ENCODE measurements at regions not wholly inside any gene's neighbourhood (a gene's known extent, or its start where the extent isn't known, plus 50 kb on each side); places are given as distances from the start of the nearest gene placed in this dataset.

DNA sequence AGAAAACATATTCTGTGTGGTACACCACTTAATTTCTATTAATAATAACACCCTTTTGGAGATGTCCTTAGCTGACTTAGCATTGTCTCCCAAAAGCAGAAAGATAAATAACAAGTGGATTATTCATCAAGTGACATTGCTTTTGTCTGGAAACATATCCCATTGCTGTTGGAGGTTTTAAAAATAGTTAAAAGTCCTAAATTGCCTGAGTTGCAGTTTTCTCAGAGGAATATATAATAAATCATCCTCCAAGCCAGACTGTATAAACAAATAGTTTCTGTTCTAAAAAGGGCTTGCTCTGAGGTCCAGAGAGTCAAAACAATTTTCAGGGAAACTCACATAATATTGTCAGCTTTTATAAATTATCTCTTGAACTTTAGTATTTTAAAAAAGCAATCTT, 60.4 kb upstream of the CD96 start (continued):
- TF ChIP-seq, protein P1, sequence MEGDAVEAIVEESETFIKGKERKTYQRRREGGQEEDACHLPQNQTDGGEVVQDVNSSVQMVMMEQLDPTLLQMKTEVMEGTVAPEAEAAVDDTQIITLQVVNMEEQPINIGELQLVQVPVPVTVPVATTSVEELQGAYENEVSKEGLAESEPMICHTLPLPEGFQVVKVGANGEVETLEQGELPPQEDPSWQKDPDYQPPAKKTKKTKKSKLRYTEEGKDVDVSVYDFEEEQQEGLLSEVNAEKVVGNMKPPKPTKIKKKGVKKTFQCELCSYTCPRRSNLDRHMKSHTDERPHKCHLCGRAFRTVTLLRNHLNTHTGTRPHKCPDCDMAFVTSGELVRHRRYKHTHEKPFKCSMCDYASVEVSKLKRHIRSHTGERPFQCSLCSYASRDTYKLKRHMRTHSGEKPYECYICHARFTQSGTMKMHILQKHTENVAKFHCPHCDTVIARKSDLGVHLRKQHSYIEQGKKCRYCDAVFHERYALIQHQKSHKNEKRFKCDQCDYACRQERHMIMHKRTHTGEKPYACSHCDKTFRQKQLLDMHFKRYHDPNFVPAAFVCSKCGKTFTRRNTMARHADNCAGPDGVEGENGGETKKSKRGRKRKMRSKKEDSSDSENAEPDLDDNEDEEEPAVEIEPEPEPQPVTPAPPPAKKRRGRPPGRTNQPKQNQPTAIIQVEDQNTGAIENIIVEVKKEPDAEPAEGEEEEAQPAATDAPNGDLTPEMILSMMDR (conservative IDR thresholded peaks at IDR 0.05; ENCODE audit: low read depth in 2 of 2): no peak

DNA sequence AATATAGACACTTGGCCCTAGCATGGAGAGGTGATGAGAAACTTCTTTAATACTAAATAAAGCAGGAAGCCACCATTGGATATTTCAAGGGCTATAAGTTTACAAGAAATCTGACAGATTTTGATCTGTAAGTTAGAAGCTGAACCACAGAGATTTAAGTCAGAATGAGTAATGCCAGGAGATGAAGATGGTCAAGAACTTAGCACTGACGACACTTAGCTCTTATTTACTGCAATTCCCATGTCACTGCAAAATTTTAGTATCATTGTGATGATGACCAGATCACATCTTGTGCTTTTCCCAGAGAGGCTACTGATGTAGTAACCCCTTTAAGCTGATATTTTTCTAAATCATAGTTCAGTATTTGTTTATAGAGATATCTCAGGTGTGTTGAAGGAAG, 59.4 kb upstream of the CD96 start:
- Histone ChIP-seq H3K4me1 (ENCODE audit: insufficient read depth) (no peaks in the 10 kb centered on the region), H3K9me2 (ENCODE audit: insufficient read depth) (peaks cover 5% of the 10 kb centered on the region; the same call in 1 of the 2 replicates), H3K79me2 (replicated peaks; ENCODE audit: insufficient read depth) (no peaks in the 10 kb centered on the region), H3K4me2 (no peak overlapping the region), H2AFZ (0 out of 2 replicates have a peak overlapping the region, but pooled peaks have one; percentile 38), H3K27me3 (ENCODE audit: insufficient read depth) (no peaks in the 10 kb centered on the region), H4K20me1 (replicated peaks; ENCODE audit: insufficient read depth) (no peaks in the 10 kb centered on the region), H3K4me3 (no peak overlapping the region), H3K36me3 (ENCODE audit: insufficient read depth) (no peaks in the 10 kb centered on the region), H3F3A (replicated peaks; ENCODE audit: low read depth) (no peaks in the 10 kb centered on the region), H3K27ac (ENCODE audit: low read depth) (no peak overlapping the region)
- Mint-ChIP-seq H3K27ac (no peak overlapping the region), H3K27me3 (ENCODE audit: insufficient read depth, low read depth, poor library complexity) (peaks cover 3% of the 10 kb centered on the region), H3K4me1 (no peaks in the 10 kb centered on the region), H3K9me3 (peaks cover 8% of the 10 kb centered on the region; the same call in 2 of the 3 replicates), H3K36me3 (ENCODE audit: low read depth) (peaks cover 3% of the 10 kb centered on the region; the same call in 1 of the 3 replicates), H3K4me3 (no peak overlapping the region)
- ATAC-seq: no peak
- DNase-seq (ENCODE audit: low spot score): no peak
- TF ChIP-seq, protein P2, sequence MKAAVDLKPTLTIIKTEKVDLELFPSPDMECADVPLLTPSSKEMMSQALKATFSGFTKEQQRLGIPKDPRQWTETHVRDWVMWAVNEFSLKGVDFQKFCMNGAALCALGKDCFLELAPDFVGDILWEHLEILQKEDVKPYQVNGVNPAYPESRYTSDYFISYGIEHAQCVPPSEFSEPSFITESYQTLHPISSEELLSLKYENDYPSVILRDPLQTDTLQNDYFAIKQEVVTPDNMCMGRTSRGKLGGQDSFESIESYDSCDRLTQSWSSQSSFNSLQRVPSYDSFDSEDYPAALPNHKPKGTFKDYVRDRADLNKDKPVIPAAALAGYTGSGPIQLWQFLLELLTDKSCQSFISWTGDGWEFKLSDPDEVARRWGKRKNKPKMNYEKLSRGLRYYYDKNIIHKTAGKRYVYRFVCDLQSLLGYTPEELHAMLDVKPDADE (IDR thresholded peaks at IDR 0.05): no peak
- TF ChIP-seq JUNB (IDR thresholded peaks at IDR 0.05; ENCODE audit: unreplicated experiment) (no peak), ZNF114 (CRISPR knock-in tag; IDR thresholded peaks at IDR 0.05) (no peak), EZH2 (IDR thresholded peaks at IDR 0.05; ENCODE audit: low read depth, unreplicated experiment) (no peak), NANOG (IDR thresholded peaks at IDR 0.05; ENCODE audit: borderline replicate concordance) (no peak), EZH2phosphoT487 (IDR thresholded peaks at IDR 0.05; ENCODE audit: unreplicated experiment) (no peak), ZNF331 (CRISPR knock-in tag; IDR thresholded peaks at IDR 0.05; ENCODE audit: low read depth) (no peak)

DNA sequence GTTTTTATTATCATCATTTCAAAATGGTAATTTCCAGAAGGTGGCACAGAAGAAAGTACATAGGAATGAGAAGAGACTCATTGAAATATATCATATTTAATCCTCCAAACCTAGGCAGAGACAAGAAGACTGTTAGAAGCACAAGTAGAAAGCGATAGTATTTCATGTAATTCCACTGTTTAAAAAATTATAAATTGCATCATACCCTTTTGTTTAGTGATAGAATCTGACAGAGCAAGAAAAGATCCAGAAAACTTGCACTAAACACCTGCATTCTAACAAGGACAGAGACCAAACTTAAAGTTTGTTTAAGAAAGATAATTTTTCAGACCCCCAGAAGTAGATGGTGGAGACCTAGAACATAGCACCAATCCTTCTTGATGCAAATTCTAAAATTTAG, 56.9 kb upstream of the CD96 start:
- no peak overlapping the region for H3K4me2 ChIP-seq
- TF ChIP-seq NANOG (IDR thresholded peaks at IDR 0.05; ENCODE audit: borderline replicate concordance) (no peak), STAT1 (IDR thresholded peaks at IDR 0.05; ENCODE audit: unreplicated experiment) (no peak), CREB1 (CRISPR knock-in tag; IDR thresholded peaks at IDR 0.05; ENCODE audit: low read depth) (no peak), ZNF114 (CRISPR knock-in tag; IDR thresholded peaks at IDR 0.05) (no peak), EZH2 (IDR thresholded peaks at IDR 0.05; ENCODE audit: low read depth, unreplicated experiment) (no peak), POLR2AphosphoS5 (IDR thresholded peaks at IDR 0.05; ENCODE audit: low read depth) (no peak), JUNB (IDR thresholded peaks at IDR 0.05; ENCODE audit: unreplicated experiment) (no peak), ZNF331 (CRISPR knock-in tag; IDR thresholded peaks at IDR 0.05; ENCODE audit: low read depth) (no peak)
- TF ChIP-seq, protein P1 (conservative IDR thresholded peaks at IDR 0.05; ENCODE audit: low read depth in 2 of 2): no peak
- TF ChIP-seq, protein P2 (IDR thresholded peaks at IDR 0.05): no peak
- TF ChIP-seq, protein P3, sequence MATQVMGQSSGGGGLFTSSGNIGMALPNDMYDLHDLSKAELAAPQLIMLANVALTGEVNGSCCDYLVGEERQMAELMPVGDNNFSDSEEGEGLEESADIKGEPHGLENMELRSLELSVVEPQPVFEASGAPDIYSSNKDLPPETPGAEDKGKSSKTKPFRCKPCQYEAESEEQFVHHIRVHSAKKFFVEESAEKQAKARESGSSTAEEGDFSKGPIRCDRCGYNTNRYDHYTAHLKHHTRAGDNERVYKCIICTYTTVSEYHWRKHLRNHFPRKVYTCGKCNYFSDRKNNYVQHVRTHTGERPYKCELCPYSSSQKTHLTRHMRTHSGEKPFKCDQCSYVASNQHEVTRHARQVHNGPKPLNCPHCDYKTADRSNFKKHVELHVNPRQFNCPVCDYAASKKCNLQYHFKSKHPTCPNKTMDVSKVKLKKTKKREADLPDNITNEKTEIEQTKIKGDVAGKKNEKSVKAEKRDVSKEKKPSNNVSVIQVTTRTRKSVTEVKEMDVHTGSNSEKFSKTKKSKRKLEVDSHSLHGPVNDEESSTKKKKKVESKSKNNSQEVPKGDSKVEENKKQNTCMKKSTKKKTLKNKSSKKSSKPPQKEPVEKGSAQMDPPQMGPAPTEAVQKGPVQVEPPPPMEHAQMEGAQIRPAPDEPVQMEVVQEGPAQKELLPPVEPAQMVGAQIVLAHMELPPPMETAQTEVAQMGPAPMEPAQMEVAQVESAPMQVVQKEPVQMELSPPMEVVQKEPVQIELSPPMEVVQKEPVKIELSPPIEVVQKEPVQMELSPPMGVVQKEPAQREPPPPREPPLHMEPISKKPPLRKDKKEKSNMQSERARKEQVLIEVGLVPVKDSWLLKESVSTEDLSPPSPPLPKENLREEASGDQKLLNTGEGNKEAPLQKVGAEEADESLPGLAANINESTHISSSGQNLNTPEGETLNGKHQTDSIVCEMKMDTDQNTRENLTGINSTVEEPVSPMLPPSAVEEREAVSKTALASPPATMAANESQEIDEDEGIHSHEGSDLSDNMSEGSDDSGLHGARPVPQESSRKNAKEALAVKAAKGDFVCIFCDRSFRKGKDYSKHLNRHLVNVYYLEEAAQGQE (IDR thresholded peaks at IDR 0.05; ENCODE audit: unreplicated experiment): no peak

More for the DNA sequence above, 56.9 kb upstream of the CD96 start:
- Mint-ChIP-seq H3K9me3 (peaks cover 15% of the 10 kb centered on the region), H3K4me3 (no peak overlapping the region), H3K4me1 (no peaks in the 10 kb centered on the region), H3K27ac (no peak overlapping the region), H3K36me3 (ENCODE audit: low read depth) (peaks cover 3% of the 10 kb centered on the region; the same call in 2 of the 3 replicates), H3K27me3 (ENCODE audit: insufficient read depth, low read depth, poor library complexity) (no peaks in the 10 kb centered on the region)
- no peaks in the 10 kb centered on the region for H3K79me2 ChIP-seq (replicated peaks; ENCODE audit: insufficient read depth)
- no peak overlapping the region for H3K4me3 ChIP-seq
- no peaks in the 10 kb centered on the region for H3K36me3 ChIP-seq (ENCODE audit: insufficient read depth)
- no peak for ATAC-seq
- peaks cover 9% of the 10 kb centered on the region; the same call in 1 of the 2 replicates for H3K9me2 ChIP-seq (ENCODE audit: insufficient read depth)
- H3F3A ChIP-seq (replicated peaks; ENCODE audit: low read depth): no peaks in the 10 kb centered on the region
- no peaks in the 10 kb centered on the region for H3K4me1 ChIP-seq (ENCODE audit: insufficient read depth)
- H4K20me1 ChIP-seq (replicated peaks; ENCODE audit: insufficient read depth): no peaks in the 10 kb centered on the region
- H3K27me3 ChIP-seq (ENCODE audit: insufficient read depth): no peaks in the 10 kb centered on the region
- no peak overlapping the region for H3K27ac ChIP-seq (ENCODE audit: low read depth)
- no peak for DNase-seq (ENCODE audit: low spot score)
- H2AFZ ChIP-seq: no peak overlapping the region
